ENCODE measurements at regions not wholly inside any gene's neighbourhood (a gene's known extent, or its start where the extent isn't known, plus 50 kb on each side); places are given as distances from the start of the nearest gene placed in this dataset.

GRCh38 chr1:198399452-198399851, 141.0 kb downstream of the ATP6V1G3 start:
- H3K27ac ChIP-seq, result no peak overlapping the region
- no peaks in the 10 kb centered on the region for H3K36me3 ChIP-seq
- no peaks in the 10 kb centered on the region for H3K4me1 ChIP-seq
- intact Hi-C loops (cut with DNase I), result no loop called here
- H3K9me3 ChIP-seq, result no peaks in the 10 kb centered on the region
- no peak for TF ChIP-seq CTCF (IDR thresholded peaks at IDR 0.05)
- no peak for TF ChIP-seq POLR2A (IDR thresholded peaks at IDR 0.05)
- no peaks in the 10 kb centered on the region for H3K27me3 ChIP-seq
- no peak for DNase-seq
- WGBS, 2 donors, result 38 to 75% methylated on average over 1 of the region's 1 CpG
- no peak overlapping the region for H3K4me3 ChIP-seq

- no peak for TF ChIP-seq POLR2A (IDR thresholded peaks at IDR 0.05)
- TF ChIP-seq CTCF (IDR thresholded peaks at IDR 0.05), result no peak
- 73 to 85% methylated on average over 2 of the region's 2 CpGs for WGBS, 2 donors
- intact Hi-C loops (cut with DNase I), result no loop called here
Observed at GRCh38 chr1:198397208-198397808, 143.2 kb downstream of the ATP6V1G3 start.

GRCh38 chr1:198391393-198392020, 149.0 kb downstream of the ATP6V1G3 start:
- WGBS, 2 donors, result 66% methylated on average over 9 to 10 of the region's 10 CpGs
- intact Hi-C loops (cut with DNase I), result no loop called here
- no peaks in the 10 kb centered on the region for H3K27me3 ChIP-seq

More at GRCh38 chr1:198397208-198397808, 143.2 kb downstream of the ATP6V1G3 start:
- Histone ChIP-seq H3K36me3 (no peaks in the 10 kb centered on the region), H3K9me3 (no peaks in the 10 kb centered on the region), H3K27me3 (no peaks in the 10 kb centered on the region), H3K4me3 (no peak overlapping the region), H3K4me1 (no peaks in the 10 kb centered on the region), H3K27ac (no peak overlapping the region)
- no peak for DNase-seq

GRCh38 chr1:198387587-198387986, 152.9 kb downstream of the ATP6V1G3 start:
- WGBS, 2 donors, result 63 to 70% methylated on average over 3 of the region's 3 CpGs

More at GRCh38 chr1:198391393-198392020, 149.0 kb downstream of the ATP6V1G3 start:
- Histone ChIP-seq H3K4me3 (no peak overlapping the region), H3K27ac (no peak overlapping the region), H3K9me3 (no peaks in the 10 kb centered on the region), H3K4me1 (no peaks in the 10 kb centered on the region), H3K36me3 (no peaks in the 10 kb centered on the region)
- no peak for DNase-seq
- TF ChIP-seq CTCF (IDR thresholded peaks at IDR 0.05) (no peak), POLR2A (IDR thresholded peaks at IDR 0.05) (no peak)

More at GRCh38 chr1:198387587-198387986, 152.9 kb downstream of the ATP6V1G3 start:
- intact Hi-C loops (cut with DNase I), result no loop called here
- TF ChIP-seq CTCF (IDR thresholded peaks at IDR 0.05), result no peak
- Histone ChIP-seq H3K4me3 (no peak overlapping the region), H3K27ac (no peak overlapping the region), H3K27me3 (no peaks in the 10 kb centered on the region), H3K4me1 (no peaks in the 10 kb centered on the region), H3K9me3 (no peaks in the 10 kb centered on the region), H3K36me3 (no peaks in the 10 kb centered on the region)
- no peak for DNase-seq
